K562 (cell line): ENCODE measurements at regions not wholly inside any gene's neighbourhood (a gene's known extent, or its start where the extent isn't known, plus 50 kb on each side); places are given as distances from the start of the nearest gene placed in this dataset.

Experiments
- ATAC-seq: fragments of 200-7000 bp; cut with Tn5 transposase; 3 replicates; pipeline ENCODE4 v1.9.1; 2020; ENCODE audit warnings: moderate library complexity
- BruUV-seq: library from RNA; stranded (reverse); fragments of 400-500 nt; replicated peaks from 2 replicates; lab custom pipeline; 2021; lab: Mats Ljungman, UMichigan
- CTCF ChIA-PET: fragments of 300-600 bp; formaldehyde crosslinking; extraction: SDS; loops from one replicate; lab custom pipeline; 2021; ENCODE audit warnings: low intra/inter-chr PET ratio; lab: Yijun Ruan, JAX
- POLR2A ChIA-PET: fragments of 300-600, 350-650 bp; sonication (Branson Sonifier 250); formaldehyde crosslinking; extraction: SDS; loops from one replicate; lab custom pipeline; 2021; ENCODE audit warnings: antibody characterized with exemption, inconsistent platforms; lab: Yijun Ruan, JAX
- DNase-seq, 4 experiments: peaks; one replicate each; pipeline versions ENCODE4 v3.0.0 to v3.0.0-alpha.2; 2011 to 2018; ENCODE audit warnings: low spot score in 3 of 4, mixed read lengths in 3 of 4; ENCODE audit errors: extremely low read depth in 1 of 4
- FAIRE-seq: peaks from 2 replicates; lab custom pipeline; 2011; peaks lifted over from hg19 to GRCh38; lab: Jason Lieb, UNC
- H2AFZ ChIP-seq: 2 replicates; pipeline ENCODE4 v1.6.0; 2011; ENCODE audit warnings: low read depth, low read length, control low read depth, inconsistent platforms
- H3K27ac ChIP-seq: fragments of 200-600 bp; 3 replicates; pipeline ENCODE4 v1.8.0; 2011; ENCODE audit warnings: low read depth, mild to moderate bottlenecking, control low read depth, inconsistent platforms, low read length, moderate library complexity, mixed read lengths; ENCODE audit errors: extremely low read depth
- H3K27me3 ChIP-seq, 2 experiments: fragments of 300-600 bp in 1 of 2; 2 replicates in 1 of 2; 3 replicates in 1 of 2; pipeline versions ENCODE4 v1.6.0 to v1.8.0; 2011; ENCODE audit warnings: inconsistent platforms in 2 of 2, low read length in 2 of 2, mild to moderate bottlenecking in 1 of 2, mixed read lengths in 1 of 2, moderate library complexity in 1 of 2; ENCODE audit not compliant: control insufficient read depth in 2 of 2, insufficient read depth in 2 of 2
- H3K36me3 ChIP-seq: fragments of 300-600 bp; 3 replicates; pipeline ENCODE4 v1.8.0; 2011; ENCODE audit warnings: mild to moderate bottlenecking, low read length, inconsistent platforms; ENCODE audit not compliant: control insufficient read depth, insufficient read depth
- H3K4me1 ChIP-seq, 2 experiments: fragments of 200-600 bp in 1 of 2; replicated peaks in 1 of 2; 2 replicates in 1 of 2; 3 replicates in 1 of 2; pipeline versions ENCODE4 v1.5.1 to v1.8.0; 2011; ENCODE audit warnings: inconsistent platforms in 2 of 2, low read length in 2 of 2, mild to moderate bottlenecking in 1 of 2, mixed read lengths in 1 of 2, moderate library complexity in 1 of 2; ENCODE audit not compliant: control insufficient read depth in 2 of 2, insufficient read depth in 2 of 2
- H3K4me2 ChIP-seq: 2 replicates; pipeline ENCODE4 v1.6.1; 2011; ENCODE audit warnings: low read length, control low read depth, inconsistent platforms, mixed read lengths; ENCODE audit not compliant: insufficient read depth
- H3K4me3 ChIP-seq: fragments of 200-600 bp; sonication (generic), shearing (Covaris generic); 2 replicates; pipeline ENCODE4 v1.5.1; 2016; ENCODE audit warnings: control low read depth, inconsistent platforms
- H3K79me2 ChIP-seq: fragments of 200-600 bp; 3 replicates; pipeline ENCODE4 v1.8.0; 2011; ENCODE audit warnings: low read length, inconsistent platforms; ENCODE audit not compliant: control insufficient read depth, insufficient read depth
- H3K9ac ChIP-seq, 2 experiments: 2 replicates each; pipeline versions ENCODE4 v1.6.0 to v1.6.1; 2011; ENCODE audit warnings: low read depth in 2 of 2, low read length in 2 of 2, control low read depth in 1 of 2, inconsistent platforms in 1 of 2, mild to moderate bottlenecking in 1 of 2, mixed read lengths in 1 of 2; ENCODE audit not compliant: insufficient read depth in 1 of 2
- H3K9me1 ChIP-seq: one replicate; pipeline ENCODE4 v1.6.0; 2011; ENCODE audit warnings: inconsistent platforms, mild to moderate bottlenecking, low read length, moderate library complexity; ENCODE audit not compliant: control insufficient read depth, insufficient read depth
- H3K9me3 ChIP-seq: replicated peaks from 2 replicates; pipeline ENCODE4 v1.5.1; 2011; ENCODE audit warnings: low read depth, low read length, inconsistent platforms; ENCODE audit not compliant: control insufficient read depth, insufficient read depth
- H4K20me1 ChIP-seq: replicated peaks from 2 replicates; pipeline ENCODE4 v1.6.1; 2011; ENCODE audit warnings: low read length, inconsistent platforms, mixed read lengths; ENCODE audit not compliant: control insufficient read depth, insufficient read depth
- ATF4 ChIP-seq: fragments of 450-650 bp; formaldehyde crosslinking; IDR thresholded peaks from 2 replicates; pipeline ENCODE4 v1.4.0; 2022; ENCODE audit warnings: mild to moderate bottlenecking, moderate library complexity
- BCLAF1 ChIP-seq, 2 experiments: fragments of 450-650 bp in 1 of 2; IDR thresholded peaks; 2 replicates each; pipeline ENCODE4 v1.6.1; 2011 to 2017; ENCODE audit warnings: low read depth in 2 of 2, antibody characterized with exemption in 1 of 2, borderline replicate concordance in 1 of 2, low read length in 1 of 2, mild to moderate bottlenecking in 1 of 2, mixed read lengths in 1 of 2; ENCODE audit not compliant: control insufficient read depth in 1 of 2
- BHLHE40 ChIP-seq: IDR thresholded peaks from 2 replicates; pipeline ENCODE4 v1.6.1; 2011; ENCODE audit warnings: low read length, improper control_type of control experiment
- BRF2 ChIP-seq: IDR thresholded peaks from 3 replicates; pipeline ENCODE4 v1.6.1; 2011; ENCODE audit warnings: borderline replicate concordance, mild to moderate bottlenecking; ENCODE audit not compliant: insufficient read length, insufficient read depth
- CBFB ChIP-seq: sonication (generic); formaldehyde crosslinking; IDR thresholded peaks from 2 replicates; pipeline ENCODE4 v1.4.0; 2020; ENCODE audit warnings: mild to moderate bottlenecking, missing genetic modification reagents
- CBX3 ChIP-seq, 2 experiments: IDR thresholded peaks; 1 replicate in 1 of 2; 2 replicates in 1 of 2; pipeline ENCODE4 v1.6.1; 2012; ENCODE audit warnings: inconsistent platforms in 2 of 2, low read length in 2 of 2, borderline replicate concordance in 1 of 2, control low read depth in 1 of 2
- HES1 ChIP-seq: fragments of 450-650 bp; IDR thresholded peaks from 2 replicates; pipeline ENCODE4 v1.6.1; 2016; ENCODE audit warnings: low read depth, mild to moderate bottlenecking, moderate library complexity
- KAT2B ChIP-seq: IDR thresholded peaks from one replicate; pipeline ENCODE4 v1.6.1; 2012; ENCODE audit warnings: low read depth, mild to moderate bottlenecking, control low read depth, inconsistent platforms, low read length, moderate library complexity
- MED1 ChIP-seq: sonication (generic); formaldehyde crosslinking; IDR thresholded peaks from 2 replicates; pipeline ENCODE4 v1.8.1; 2023; ENCODE audit warnings: missing genetic modification reagents, borderline replicate concordance
- PPARD ChIP-seq: fragments of 250-450 bp; sonication (Bioruptor Pico); IDR thresholded peaks from 2 replicates; pipeline ENCODE4 v1.8.0; 2022; ENCODE audit warnings: inconsistent platforms, mild to moderate bottlenecking, moderate library complexity
- SRF ChIP-seq, 2 experiments: fragments of 250-450, 450-650 bp in 1 of 2; sonication (Bioruptor Pico) in 1 of 2; sonication (generic) in 1 of 2; formaldehyde crosslinking; IDR thresholded peaks; 2 replicates each; pipeline versions ENCODE4 v1.5.0 to v1.5.1; 2020 to 2022; ENCODE audit warnings: mild to moderate bottlenecking in 1 of 2, missing genetic modification reagents in 1 of 2
- UBTF ChIP-seq, 2 experiments: IDR thresholded peaks; 2 replicates each; pipeline ENCODE4 v1.6.1; 2012; ENCODE audit warnings: improper control_type of control experiment in 2 of 2, low read depth in 2 of 2, low read length in 2 of 2, borderline replicate concordance in 1 of 2
- ZFX ChIP-seq: sonication (generic); formaldehyde crosslinking; IDR thresholded peaks from 2 replicates; pipeline ENCODE4 v1.8.0; 2022; ENCODE audit warnings: mild to moderate bottlenecking, missing genetic modification reagents, moderate library complexity
- WGBS: fragments of 100-300 bp; shearing (Covaris generic); methylation state at CpG from one replicate; pipeline ENCODE4 v1.1.6; 2016; ENCODE audit warnings: low coverage, mixed read lengths; ENCODE audit not compliant: insufficient coverage; ENCODE audit errors: missing lambda C conversion rate; 5-methylcytosine and 5-hydroxymethylcytosine counted together
- in situ Hi-C: fragments of 300-500 bp; cut with MboI; formaldehyde crosslinking; loops from 4 replicates; pipeline ENCODE4 v1.15.0; 2018; ENCODE audit warnings: inconsistent platforms, mixed read lengths
- intact Hi-C: fragments of 100-400 bp; cut with micrococcal nuclease; formaldehyde crosslinking; loops from 2 replicates; pipeline ENCODE4 v1.14.2; 2022

GRCh38 chrX:98717970-98718369 lies 1692.1 kb downstream of the PCDH19 start:
- Histone ChIP-seq H4K20me1 (no peaks in the 10 kb centered on the region), H3K27me3 (no peaks in the 10 kb centered on the region), H3K4me3 (no peak overlapping the region), H3K9me3 (no peaks in the 10 kb centered on the region), H3K9ac (no peak overlapping the region), H3K27ac (no peak overlapping the region), H3K79me2 (no peaks in the 10 kb centered on the region), H2AFZ (no peak overlapping the region), H3K9me1 (no peaks in the 10 kb centered on the region), H3K4me1 (no peaks in the 10 kb centered on the region), H3K36me3 (no peaks in the 10 kb centered on the region), H3K4me2 (no peak overlapping the region)
- CTCF ChIA-PET, result no interaction called here
- DNase-seq, result no peak
- no peak for ATAC-seq
- POLR2A ChIA-PET, result no interaction called here
- WGBS, result 0% methylated on average over 1 of the region's 1 CpG
- BruUV-seq, result no TSS peak
- in situ Hi-C loops (no loop called here), intact Hi-C loops (no loop called here)
- FAIRE-seq, result no peak
- TF ChIP-seq BCLAF1 (IDR thresholded peaks at IDR 0.05; ENCODE audit: borderline replicate concordance in 1 of 2, control insufficient read depth in 1 of 2, low read depth in 2 of 2, low read length in 1 of 2) (no peak), CBFB (no peak), BHLHE40 (no peak), MED1 (CRISPR knock-in tag) (no peak), PPARD (CRISPR knock-in tag) (no peak), KAT2B (no peak), ATF4 (no peak), UBTF (IDR thresholded peaks at IDR 0.05; ENCODE audit: borderline replicate concordance in 1 of 2, low read depth in 2 of 2, low read length in 2 of 2) (no peak), HES1 (no peak), CBX3 (IDR thresholded peaks at IDR 0.05; ENCODE audit: borderline replicate concordance in 1 of 2, low read length in 2 of 2) (no peak), BRF2 (no peak), SRF (CRISPR knock-in tag; IDR thresholded peaks at IDR 0.05) (no peak), ZFX (CRISPR knock-in tag) (no peak)
